Astrocyte (in vitro differentiated cells and primary cell): ENCODE measurements at regions not wholly inside any gene's neighbourhood (a gene's known extent, or its start where the extent isn't known, plus 50 kb on each side); places are given as distances from the start of the nearest gene placed in this dataset.

Source experiments
- EZH2 ChIP-seq: IDR thresholded peaks from 2 replicates; pipeline ENCODE4 v1.6.1; 2012; ENCODE audit warnings: mild to moderate bottlenecking, low read length, inconsistent platforms; ENCODE audit not compliant: insufficient read depth
- TF ChIP-seq, protein P1 (sequence below): IDR thresholded peaks from 2 replicates; pipeline ENCODE4 v1.5.1; 2011; ENCODE audit warnings: low read depth, mild to moderate bottlenecking, inconsistent platforms, low read length, moderate library complexity; ENCODE audit not compliant: insufficient read depth

DNA sequence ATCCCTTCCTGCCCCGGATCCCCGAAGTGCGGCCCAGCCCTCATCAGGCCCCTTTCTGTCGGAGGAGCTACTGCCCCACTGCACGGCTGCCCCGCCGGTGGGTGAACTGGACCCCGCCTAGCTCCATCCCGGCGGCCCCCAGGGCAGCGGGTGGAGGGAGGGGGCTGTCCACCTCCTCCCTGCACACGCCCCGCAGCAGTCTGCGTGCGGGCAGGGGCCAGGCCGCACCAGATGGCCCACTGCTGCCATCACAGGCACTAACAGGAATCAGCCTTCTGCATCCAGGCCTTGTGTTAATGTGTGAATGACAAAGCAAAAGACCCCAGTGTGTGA, 54.9 kb upstream of the UNC93A start:
- TF ChIP-seq, protein P1, sequence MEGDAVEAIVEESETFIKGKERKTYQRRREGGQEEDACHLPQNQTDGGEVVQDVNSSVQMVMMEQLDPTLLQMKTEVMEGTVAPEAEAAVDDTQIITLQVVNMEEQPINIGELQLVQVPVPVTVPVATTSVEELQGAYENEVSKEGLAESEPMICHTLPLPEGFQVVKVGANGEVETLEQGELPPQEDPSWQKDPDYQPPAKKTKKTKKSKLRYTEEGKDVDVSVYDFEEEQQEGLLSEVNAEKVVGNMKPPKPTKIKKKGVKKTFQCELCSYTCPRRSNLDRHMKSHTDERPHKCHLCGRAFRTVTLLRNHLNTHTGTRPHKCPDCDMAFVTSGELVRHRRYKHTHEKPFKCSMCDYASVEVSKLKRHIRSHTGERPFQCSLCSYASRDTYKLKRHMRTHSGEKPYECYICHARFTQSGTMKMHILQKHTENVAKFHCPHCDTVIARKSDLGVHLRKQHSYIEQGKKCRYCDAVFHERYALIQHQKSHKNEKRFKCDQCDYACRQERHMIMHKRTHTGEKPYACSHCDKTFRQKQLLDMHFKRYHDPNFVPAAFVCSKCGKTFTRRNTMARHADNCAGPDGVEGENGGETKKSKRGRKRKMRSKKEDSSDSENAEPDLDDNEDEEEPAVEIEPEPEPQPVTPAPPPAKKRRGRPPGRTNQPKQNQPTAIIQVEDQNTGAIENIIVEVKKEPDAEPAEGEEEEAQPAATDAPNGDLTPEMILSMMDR: no peak
- no peak for TF ChIP-seq EZH2
